Ascending aorta (tissue), 2 donors: ENCODE measurements at regions not wholly inside any gene's neighbourhood (a gene's known extent, or its start where the extent isn't known, plus 50 kb on each side); places are given as distances from the start of the nearest gene placed in this dataset.

Experiments
- DNase-seq, 2 donors: peaks; one replicate each; pipeline ENCODE4 v3.0.0-alpha.2; 2019; ENCODE audit warnings: low spot score in 2 of 2
- H3K27ac ChIP-seq, 2 donors: fragments of 200-600 bp; sonication (generic); one replicate each; pipeline ENCODE4 v1.5.1; 2016 to 2017; ENCODE audit warnings: mild to moderate bottlenecking in 1 of 2
- H3K27me3 ChIP-seq: fragments of 200-600 bp; sonication (generic); one replicate; pipeline ENCODE4 v1.5.1; 2017
- H3K36me3 ChIP-seq, 2 donors: fragments of 200-600 bp; sonication (generic); one replicate each; pipeline ENCODE4 v1.5.1; 2016
- H3K4me1 ChIP-seq, 2 donors: fragments of 200-600 bp; sonication (generic); one replicate each; pipeline ENCODE4 v1.5.1; 2016 to 2017; ENCODE audit warnings: mild to moderate bottlenecking in 1 of 2
- H3K4me3 ChIP-seq, 2 donors: fragments of 200-600 bp; sonication (generic); one replicate each; pipeline ENCODE4 v1.5.1; 2016 to 2017; ENCODE audit warnings: mild to moderate bottlenecking in 1 of 2
- H3K9me3 ChIP-seq, 2 donors: fragments of 200-600 bp; sonication (generic); one replicate each; pipeline ENCODE4 v1.5.1; 2016
- CTCF ChIP-seq, 3 experiments: fragments of 200-600 bp in 2 of 3; fragments of 450-650 bp in 1 of 3; sonication (generic) in 2 of 3; IDR thresholded peaks; one replicate each; pipeline ENCODE4 v1.5.1; 2016 to 2019; ENCODE audit warnings: antibody characterized with exemption in 3 of 3, mild to moderate bottlenecking in 1 of 3, moderate library complexity in 1 of 3
- intact Hi-C: fragments of 100-400 bp; cut with DNase I; formaldehyde crosslinking; loops from one replicate; pipeline ENCODE4 v1.15.1; 2023

- Histone ChIP-seq H3K9me3 (peaks cover 0 to 3% of the 10 kb centered on the region in 2 donors), H3K27ac (no peak overlapping the region), H3K4me1 (no peaks in the 10 kb centered on the region), H3K27me3 (no peaks in the 10 kb centered on the region), H3K36me3 (no peaks in the 10 kb centered on the region), H3K4me3 (no peak overlapping the region)
- no peak for TF ChIP-seq CTCF (IDR thresholded peaks at IDR 0.05)
- intact Hi-C loops = no loop called here
- no peak for DNase-seq
Measured at GRCh38 chr6:88482465-88482864, 316.3 kb upstream of the CNR1 start.

GRCh38 chr6:88481519-88481918 is 315.4 kb upstream of the CNR1 start:
- Histone ChIP-seq H3K9me3 (peaks cover 0 to 3% of the 10 kb centered on the region in 2 donors), H3K27me3 (no peaks in the 10 kb centered on the region), H3K27ac (no peak overlapping the region), H3K4me1 (no peaks in the 10 kb centered on the region), H3K36me3 (no peaks in the 10 kb centered on the region), H3K4me3 (no peak overlapping the region)
- DNase-seq = no peak
- intact Hi-C loops = no loop called here
- TF ChIP-seq CTCF (IDR thresholded peaks at IDR 0.05) = no peak

- TF ChIP-seq CTCF (IDR thresholded peaks at IDR 0.05) = no peak
- Histone ChIP-seq H3K27me3 (no peaks in the 10 kb centered on the region), H3K27ac (no peak overlapping the region), H3K9me3 (peaks cover 0 to 3% of the 10 kb centered on the region in 2 donors), H3K36me3 (no peaks in the 10 kb centered on the region), H3K4me1 (no peaks in the 10 kb centered on the region), H3K4me3 (no peak overlapping the region)
- DNase-seq = no peak
- intact Hi-C loops = no loop called here
Measured at GRCh38 chr6:88480816-88481215, 314.7 kb upstream of the CNR1 start.

GRCh38 chr6:88477413-88477812 is 311.3 kb upstream of the CNR1 start:
- no peak for TF ChIP-seq CTCF (IDR thresholded peaks at IDR 0.05)
- Histone ChIP-seq H3K27me3 (no peaks in the 10 kb centered on the region), H3K4me3 (no peak overlapping the region), H3K9me3 (no peaks in the 10 kb centered on the region), H3K36me3 (no peaks in the 10 kb centered on the region), H3K4me1 (no peaks in the 10 kb centered on the region), H3K27ac (no peak overlapping the region)
- intact Hi-C loops = no loop called here
- no peak for DNase-seq

- H3K27ac ChIP-seq = no peak overlapping the region
- TF ChIP-seq CTCF (IDR thresholded peaks at IDR 0.05) = no peak
- no peak overlapping the region for H3K4me3 ChIP-seq
- H3K4me1 ChIP-seq = no peaks in the 10 kb centered on the region
- H3K36me3 ChIP-seq = no peaks in the 10 kb centered on the region
- no peaks in the 10 kb centered on the region for H3K27me3 ChIP-seq
- H3K9me3 ChIP-seq = no peaks in the 10 kb centered on the region
- no peak for DNase-seq
- intact Hi-C loops = no loop called here
Measured at GRCh38 chr6:88476388-88476787, 310.2 kb upstream of the CNR1 start.

- no peak for DNase-seq
- H3K36me3 ChIP-seq = no peaks in the 10 kb centered on the region
- TF ChIP-seq CTCF (IDR thresholded peaks at IDR 0.05) = no peak
- H3K27ac ChIP-seq = no peak overlapping the region
- no peaks in the 10 kb centered on the region for H3K4me1 ChIP-seq
- no peak overlapping the region for H3K4me3 ChIP-seq
- H3K27me3 ChIP-seq = no peaks in the 10 kb centered on the region
- intact Hi-C loops = no loop called here
- no peaks in the 10 kb centered on the region for H3K9me3 ChIP-seq
Measured at GRCh38 chr6:88474720-88475119, 308.6 kb upstream of the CNR1 start.
